Neural cell (in vitro differentiated cells): ENCODE measurements at regions not wholly inside any gene's neighbourhood (a gene's known extent, or its start where the extent isn't known, plus 50 kb on each side); places are given as distances from the start of the nearest gene placed in this dataset.

Source experiments
- CTCF ChIP-seq: fragments of 450-650 bp; IDR thresholded peaks from 2 replicates; pipeline ENCODE4 v1.5.1; 2014; ENCODE audit warnings: antibody characterized with exemption, mild to moderate bottlenecking, moderate library complexity; ENCODE audit not compliant: poor library complexity, severe bottlenecking
- EP300 ChIP-seq: fragments of 450-650 bp; conservative IDR thresholded peaks from 2 replicates; pipeline ENCODE4 v1.6.1; 2014; ENCODE audit warnings: antibody characterized with exemption, mild to moderate bottlenecking, moderate library complexity; ENCODE audit not compliant: poor library complexity, severe bottlenecking
- POLR2AphosphoS5 ChIP-seq: IDR thresholded peaks from 2 replicates; pipeline ENCODE4 v1.6.1; 2012
- RAD21 ChIP-seq: fragments of 450-650 bp; conservative IDR thresholded peaks from 2 replicates; pipeline ENCODE4 v1.6.1; 2014; ENCODE audit warnings: antibody characterized with exemption, mild to moderate bottlenecking, moderate library complexity
- TAF1 ChIP-seq: IDR thresholded peaks from 2 replicates; pipeline ENCODE4 v1.6.1; 2012; ENCODE audit warnings: low read depth

GRCh38 chr6:145546265-145546664 lies 189.1 kb downstream of the EPM2A start:
- TF ChIP-seq EP300 (no peak), CTCF (no peak), POLR2AphosphoS5 (no peak), RAD21 (no peak), TAF1 (no peak)
